Esophagus squamous epithelium (tissue), 5 donors: ENCODE measurements at regions not wholly inside any gene's neighbourhood (a gene's known extent, or its start where the extent isn't known, plus 50 kb on each side); places are given as distances from the start of the nearest gene placed in this dataset.
"Not testable (repeated sequence)": the region's sequence is repeated elsewhere in the genome, so short reads cannot be mapped to it uniquely, and the experiment has no call there.

Experiments used
- DNase-seq: peaks from one replicate; lab custom pipeline; 2025; lab: John Stamatoyannopoulos, UW
- H3K27ac ChIP-seq, 4 donors: fragments of 200-600 bp; sonication (generic); one replicate each; pipeline ENCODE4 v1.5.1; 2016 to 2019; ENCODE audit warnings: mild to moderate bottlenecking in 1 of 4
- H3K27me3 ChIP-seq, 4 donors: fragments of 200-600 bp; sonication (generic); 1 replicate in 3 of 4; 2 replicates in 1 of 4; pipeline versions ENCODE4 v1.5.1 to v1.6.0; 2017 to 2021; ENCODE audit warnings: antibody characterized with exemption in 1 of 4
- H3K36me3 ChIP-seq, 3 donors: fragments of 200-600 bp; sonication (generic); one replicate each; pipeline ENCODE4 v1.5.1; 2016 to 2019
- H3K4me1 ChIP-seq, 3 donors: fragments of 200-600 bp; sonication (generic); one replicate each; pipeline ENCODE4 v1.5.1; 2017 to 2019
- H3K4me3 ChIP-seq, 4 donors: fragments of 200-600 bp; sonication (generic); 1 replicate in 3 of 4; 2 replicates in 1 of 4; pipeline ENCODE4 v1.5.1; 2016 to 2019; ENCODE audit warnings: mild to moderate bottlenecking in 2 of 4, moderate library complexity in 1 of 4
- H3K9me3 ChIP-seq, 3 donors: fragments of 200-600 bp; sonication (generic); one replicate each; pipeline ENCODE4 v1.5.1; 2016 to 2019
- POLR2A ChIP-seq, 4 donors: fragments of 450-650 bp; IDR thresholded peaks; one replicate each; pipeline ENCODE4 v1.6.1; 2017; ENCODE audit warnings: antibody characterized with exemption in 4 of 4, mild to moderate bottlenecking in 4 of 4, moderate library complexity in 3 of 4
- WGBS, 2 donors: methylation state at CpG; one replicate each; pipeline ENCODE4 v1.1.5; 2018; 5-methylcytosine and 5-hydroxymethylcytosine counted together
- intact Hi-C: fragments of 100-400 bp; cut with DNase I; formaldehyde crosslinking; loops from one replicate; pipeline ENCODE4 v1.15.0; 2022
- TF ChIP-seq, protein P1 (sequence below), 6 experiments: fragments of 450-650 bp in 4 of 6; fragments of 200-600 bp in 2 of 6; sonication (generic) in 2 of 6; IDR thresholded peaks; one replicate each; pipeline ENCODE4 v1.5.1; 2016 to 2019; ENCODE audit warnings: antibody characterized with exemption in 6 of 6, mild to moderate bottlenecking in 4 of 6, moderate library complexity in 4 of 6
- donor health status: DM: yes; HTN: yes; CAD: no.

- H3K4me1 ChIP-seq = peaks cover 0 to 35% (median 6%) of the 10 kb centered on the region in 3 donors
- no peaks in the 10 kb centered on the region for H3K9me3 ChIP-seq
- no peak for DNase-seq
- TF ChIP-seq POLR2A (IDR thresholded peaks at IDR 0.05) = no peak
- TF ChIP-seq, protein P1, sequence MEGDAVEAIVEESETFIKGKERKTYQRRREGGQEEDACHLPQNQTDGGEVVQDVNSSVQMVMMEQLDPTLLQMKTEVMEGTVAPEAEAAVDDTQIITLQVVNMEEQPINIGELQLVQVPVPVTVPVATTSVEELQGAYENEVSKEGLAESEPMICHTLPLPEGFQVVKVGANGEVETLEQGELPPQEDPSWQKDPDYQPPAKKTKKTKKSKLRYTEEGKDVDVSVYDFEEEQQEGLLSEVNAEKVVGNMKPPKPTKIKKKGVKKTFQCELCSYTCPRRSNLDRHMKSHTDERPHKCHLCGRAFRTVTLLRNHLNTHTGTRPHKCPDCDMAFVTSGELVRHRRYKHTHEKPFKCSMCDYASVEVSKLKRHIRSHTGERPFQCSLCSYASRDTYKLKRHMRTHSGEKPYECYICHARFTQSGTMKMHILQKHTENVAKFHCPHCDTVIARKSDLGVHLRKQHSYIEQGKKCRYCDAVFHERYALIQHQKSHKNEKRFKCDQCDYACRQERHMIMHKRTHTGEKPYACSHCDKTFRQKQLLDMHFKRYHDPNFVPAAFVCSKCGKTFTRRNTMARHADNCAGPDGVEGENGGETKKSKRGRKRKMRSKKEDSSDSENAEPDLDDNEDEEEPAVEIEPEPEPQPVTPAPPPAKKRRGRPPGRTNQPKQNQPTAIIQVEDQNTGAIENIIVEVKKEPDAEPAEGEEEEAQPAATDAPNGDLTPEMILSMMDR (IDR thresholded peaks at IDR 0.05) = no peak
- H3K36me3 ChIP-seq = no peaks in the 10 kb centered on the region
- no peak overlapping the region for H3K4me3 ChIP-seq
- H3K27me3 ChIP-seq = no peaks in the 10 kb centered on the region
- no peak overlapping the region for H3K27ac ChIP-seq
- intact Hi-C loops = no loop called here
- 93 to 98% methylated on average over 3 of the region's 3 CpGs for WGBS, 2 donors
These were observed 91.8 kb upstream of the FOXN3 start for GRCh38 chr14:89508863-89509262.

- Histone ChIP-seq H3K36me3 (no peaks in the 10 kb centered on the region), H3K4me1 (peaks cover 0 to 40% (median 6%) of the 10 kb centered on the region in 3 donors), H3K27ac (peak overlapping the region in 2 of 4 donors; percentile 43 to 77), H3K4me3 (no peak overlapping the region), H3K9me3 (no peaks in the 10 kb centered on the region), H3K27me3 (no peaks in the 10 kb centered on the region)
- intact Hi-C loops = no loop called here
- 50 to 59% methylated on average over 5 of the region's 7 CpGs for WGBS, 2 donors
- TF ChIP-seq, protein P1 (IDR thresholded peaks at IDR 0.05) = no peak
- no peak for TF ChIP-seq POLR2A (IDR thresholded peaks at IDR 0.05)
- DNase-seq = no peak
These were observed 91.0 kb upstream of the FOXN3 start for GRCh38 chr14:89507926-89508460.

DNA sequence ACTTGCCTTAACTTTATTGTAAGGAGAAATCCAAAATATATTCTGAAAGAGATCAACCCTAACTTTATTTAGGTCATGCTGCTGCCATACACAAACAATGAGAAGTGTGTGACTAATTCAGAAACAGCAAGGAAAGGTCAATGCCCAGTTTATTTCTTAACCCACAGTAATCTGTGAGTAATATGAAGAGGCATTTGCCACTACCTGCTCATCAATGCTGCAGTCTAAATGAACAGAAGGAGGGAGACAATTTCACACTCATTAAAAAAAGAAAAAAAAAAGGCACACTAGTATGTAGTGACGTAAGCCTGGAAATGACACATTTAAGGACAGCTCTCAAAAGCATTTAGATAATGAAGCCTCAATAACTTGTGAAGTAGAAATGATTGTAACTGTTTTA, 90.5 kb upstream of the FOXN3 start:
- WGBS, 2 donors = 32 to 43% methylated on average over 1 of the region's 1 CpG

DNA sequence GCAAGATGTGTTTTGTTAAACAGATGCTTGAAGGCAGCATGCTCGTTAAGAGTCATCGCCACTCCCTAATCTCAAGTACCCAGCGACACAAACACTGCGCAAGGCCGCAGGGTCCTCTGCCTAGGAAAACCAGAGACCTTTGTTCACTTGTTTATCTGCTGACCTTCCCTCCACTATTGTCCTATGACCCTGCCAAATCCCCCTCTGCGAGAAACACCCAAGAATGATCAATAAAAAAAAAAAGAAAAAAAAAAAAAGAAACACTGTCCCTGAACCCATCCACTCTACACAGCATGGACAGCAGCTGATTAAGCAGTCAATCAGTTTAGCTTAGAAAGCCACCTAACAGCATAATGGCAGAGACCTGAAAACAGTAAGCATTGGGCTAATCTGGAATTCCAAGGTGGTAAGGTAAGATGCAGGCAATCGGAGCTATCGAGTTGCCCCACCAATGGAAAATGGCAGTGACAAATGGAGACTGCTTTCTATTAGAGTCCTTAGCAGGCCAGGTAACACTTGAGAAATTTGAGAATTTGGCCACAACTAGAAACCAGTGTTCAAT, 89.9 kb upstream of the FOXN3 start:
- WGBS, 2 donors = 77 to 79% methylated on average over 3 to 8 of the region's 8 CpGs
- intact Hi-C loops, H3K36me3 ChIP-seq, H3K4me3 ChIP-seq, DNase-seq, H3K9me3 ChIP-seq, H3K27me3 ChIP-seq: not testable (repeated sequence)
- Histone ChIP-seq H3K27ac (peak overlapping the region in 2 of 4 donors; percentile 54 to 77), H3K4me1 (peaks cover 0 to 40% (median 6%) of the 10 kb centered on the region in 3 donors)

More for the DNA sequence above, 90.5 kb upstream of the FOXN3 start:
- TF ChIP-seq, protein P1 (IDR thresholded peaks at IDR 0.05) = no peak
- TF ChIP-seq POLR2A (IDR thresholded peaks at IDR 0.05) = no peak
- Histone ChIP-seq H3K27me3 (no peaks in the 10 kb centered on the region), H3K27ac (peak overlapping the region in 2 of 4 donors; percentile 54 to 77), H3K36me3 (no peaks in the 10 kb centered on the region), H3K9me3 (no peaks in the 10 kb centered on the region), H3K4me1 (peaks cover 0 to 40% (median 6%) of the 10 kb centered on the region in 3 donors), H3K4me3 (no peak overlapping the region)
- intact Hi-C loops = no loop called here
- DNase-seq = no peak

DNA sequence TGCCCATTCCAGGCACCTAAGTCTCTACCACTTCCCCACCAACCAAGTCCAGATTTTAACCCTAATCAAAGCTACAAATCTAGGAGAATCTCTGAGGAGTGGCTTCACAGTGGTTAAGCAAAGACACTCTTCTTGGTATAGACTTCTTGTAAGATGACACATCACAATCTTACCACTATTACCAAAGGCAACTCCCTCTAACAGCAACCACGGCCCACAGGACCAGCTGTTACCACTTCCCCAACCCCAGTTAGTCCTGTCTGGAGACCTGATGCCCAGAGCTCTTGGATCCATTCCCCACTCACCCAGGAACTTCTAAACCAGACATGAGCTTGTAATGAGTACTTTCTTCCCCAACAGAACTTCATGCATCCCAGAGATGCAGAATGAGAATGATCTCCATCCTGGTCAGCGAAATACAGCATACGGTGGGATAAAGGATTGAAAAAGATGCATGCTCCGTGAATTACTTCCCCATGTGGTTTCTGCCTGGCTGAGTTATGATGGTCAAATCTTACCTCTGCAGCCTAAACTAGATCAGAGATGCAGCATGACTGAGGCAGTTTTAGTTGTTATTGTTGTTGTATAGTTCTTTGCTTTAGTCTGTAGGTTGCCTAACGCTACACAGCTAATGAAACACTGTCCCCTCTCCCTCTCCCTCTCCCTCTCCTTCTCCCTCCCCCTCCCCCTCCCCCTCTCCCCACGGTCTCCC, 87.7 kb upstream of the FOXN3 start:
- intact Hi-C loops = no loop called here
- H3K4me1 ChIP-seq = peaks cover 0 to 40% (median 6%) of the 10 kb centered on the region in 3 donors
- H3K9me3 ChIP-seq = no peaks in the 10 kb centered on the region
- WGBS, 2 donors = 75 to 90% methylated on average over 5 to 6 of the region's 6 CpGs
- DNase-seq = no peak
- H3K4me3 ChIP-seq = no peak overlapping the region
- TF ChIP-seq POLR2A (IDR thresholded peaks at IDR 0.05) = no peak
- TF ChIP-seq, protein P1 (IDR thresholded peaks at IDR 0.05) = no peak
- peak overlapping the region in 1 of 4 donors; percentile 26 for H3K27ac ChIP-seq
- H3K27me3 ChIP-seq = no peaks in the 10 kb centered on the region
- H3K36me3 ChIP-seq = peaks cover 0 to 9% (median 0%) of the 10 kb centered on the region in 3 donors
